HG03159 (cell line): ENCODE measurements at regions not wholly inside any gene's neighbourhood (a gene's known extent, or its start where the extent isn't known, plus 50 kb on each side); places are given as distances from the start of the nearest gene placed in this dataset.
"Not testable (repeated sequence)": the region's sequence is repeated elsewhere in the genome, so short reads cannot be mapped to it uniquely, and the experiment has no call there.

Experiments used
- ATAC-seq: cut with Tn5 transposase; IDR thresholded peaks from one replicate; pipeline ENCODE4 v1.9.1; 2021; ENCODE audit warnings: mild to moderate bottlenecking, moderate library complexity; ENCODE audit not compliant: unreplicated experiment

GRCh38 chr7:25436413-25436812 is 208.1 kb upstream of the NPVF start:
- no peak for ATAC-seq

GRCh38 chr7:25437308-25437707 is 209.0 kb upstream of the NPVF start:
- no peak for ATAC-seq

- ATAC-seq, result no peak
Measured at GRCh38 chr7:25444991-25445390, 216.7 kb upstream of the NPVF start.

GRCh38 chr7:25448301-25448700 is 220.0 kb upstream of the NPVF start:
- ATAC-seq, result no peak

GRCh38 chr7:25454020-25454419 is 225.7 kb upstream of the NPVF start:
- no peak for ATAC-seq

- no peak for ATAC-seq
Measured at GRCh38 chr7:25454562-25455041, 226.3 kb upstream of the NPVF start.

- no peak for ATAC-seq
Measured at GRCh38 chr7:25455683-25456251, 227.5 kb upstream of the NPVF start.

- ATAC-seq, result no peak
Measured at GRCh38 chr7:25456467-25457171, 228.3 kb upstream of the NPVF start.

GRCh38 chr7:25459057-25459456 is 230.8 kb upstream of the NPVF start:
- no peak for ATAC-seq

GRCh38 chr7:25460433-25460832 is 232.1 kb upstream of the NPVF start:
- ATAC-seq, result no peak

- no peak for ATAC-seq
Measured at GRCh38 chr7:25469669-25470068, 241.4 kb upstream of the NPVF start.

GRCh38 chr7:25476863-25477499 is 248.7 kb upstream of the NPVF start:
- ATAC-seq, result no peak

GRCh38 chr7:25478221-25478620 is 249.9 kb upstream of the NPVF start:
- not testable (repeated sequence) for ATAC-seq

- no peak for ATAC-seq
Measured at GRCh38 chr7:25478925-25479324, 250.6 kb upstream of the NPVF start.

GRCh38 chr7:25481891-25482290 is 253.6 kb upstream of the NPVF start:
- ATAC-seq, result no peak

- ATAC-seq, result no peak
Measured at GRCh38 chr7:25482631-25483030, 254.3 kb upstream of the NPVF start.

- ATAC-seq, result no peak
Measured at GRCh38 chr7:25485026-25485425, 256.7 kb upstream of the NPVF start.

- no peak for ATAC-seq
Measured at GRCh38 chr7:25486656-25487055, 258.4 kb upstream of the NPVF start.

GRCh38 chr7:25493805-25494366 is 265.6 kb upstream of the NPVF start:
- ATAC-seq, result no peak

- ATAC-seq, result no peak
Measured at GRCh38 chr7:25494896-25495295, 266.6 kb upstream of the NPVF start.

- no peak for ATAC-seq
Measured at GRCh38 chr7:25495342-25496250, 267.3 kb upstream of the NPVF start.
